Heart right ventricle (tissue), 16 donors: ENCODE measurements at regions not wholly inside any gene's neighbourhood (a gene's known extent, or its start where the extent isn't known, plus 50 kb on each side); places are given as distances from the start of the nearest gene placed in this dataset.

Source experiments
- ATAC-seq, 8 donors: fragments of 200-7000 bp; cut with Tn5 transposase; one replicate each; pipeline ENCODE4 v1.9.1; 2020; ENCODE audit warnings: mild to moderate bottlenecking in 8 of 8, moderate library complexity in 8 of 8, moderate number of reproducible peaks in 1 of 8
- DNase-seq, 2 donors: peaks; one replicate each; pipeline ENCODE4 v3.0.0-alpha.2; 2020
- H3K27ac ChIP-seq, 10 donors: fragments of 200-600 bp; sonication (generic) in 2 of 10; one replicate each; pipeline versions ENCODE4 v1.5.0 to v1.8.0; 2020 to 2022; ENCODE audit warnings: mild to moderate bottlenecking in 3 of 10
- H3K27me3 ChIP-seq, 7 donors: fragments of 200-600 bp; one replicate each; pipeline ENCODE4 v1.8.0; 2021 to 2022; ENCODE audit warnings: mild to moderate bottlenecking in 2 of 7
- H3K36me3 ChIP-seq, 9 donors: fragments of 200-600 bp; sonication (generic) in 1 of 9; one replicate each; pipeline versions ENCODE4 v1.5.0 to v1.8.0; 2020 to 2022; ENCODE audit warnings: mild to moderate bottlenecking in 2 of 9
- H3K4me1 ChIP-seq, 9 donors: fragments of 200-600 bp; sonication (generic) in 1 of 9; one replicate each; pipeline versions ENCODE4 v1.5.0 to v1.8.0; 2020 to 2022; ENCODE audit warnings: mild to moderate bottlenecking in 4 of 9
- H3K4me3 ChIP-seq, 10 donors: fragments of 200-600 bp; sonication (generic) in 2 of 10; one replicate each; pipeline versions ENCODE4 v1.5.0 to v1.8.0; 2020 to 2022; ENCODE audit warnings: mild to moderate bottlenecking in 7 of 10, moderate library complexity in 2 of 10
- H3K9me3 ChIP-seq, 11 donors: fragments of 200-600 bp in 10 of 11; sonication (generic) in 2 of 11; one replicate each; pipeline versions ENCODE4 v1.5.0 to v1.8.0; 2013 to 2022; ENCODE audit warnings: mild to moderate bottlenecking in 2 of 11, control low read depth in 1 of 11, moderate library complexity in 1 of 11
- WGBS, 2 donors: extraction: QIAGEN DNeasy Blood & Tissue Kit; methylation state at CpG; one replicate each; pipeline ENCODE4 v1.1.7; 2013; ENCODE audit warnings: inconsistent platforms in 1 of 2; 5-methylcytosine and 5-hydroxymethylcytosine counted together
- intact Hi-C, 10 donors: fragments of 100-400 bp; cut with DNase I; formaldehyde crosslinking; loops; one replicate each; pipeline versions ENCODE4 v1.11.1 to v1.14.2; 2022
- TF ChIP-seq, protein P1 (sequence below), 9 donors: fragments of 200-600 bp; sonication (generic) in 2 of 9; IDR thresholded peaks; one replicate each; pipeline versions ENCODE4 v1.5.0 to v1.8.0; 2021 to 2022; ENCODE audit warnings: antibody characterized with exemption in 9 of 9, mild to moderate bottlenecking in 5 of 9, moderate library complexity in 1 of 9
- donor health status: Arrhythmogenic right ventricular cardiomyopathy.
- donor health status: ischemic (EF 13 %, LVEDD 7.1; RV severe dilation, severe dysfunction).
- donor health status: healthy with polysubstance abuse.
- donor health status: DM: no; HTN: yes; CAD: no.
- donor health status: DM: no; HTN: no; CAD: no.
- donor health status: ischemic (EF 25% LVEDD 6.9; RV normal size, moderate dysfunction).
- donor health status: ischemic (EF 25% LVEDD 5.7; RV mildly dilated, moderate dysfunction).
- donor health status: healthy.
- donor health status: DM: yes; HTN: yes; CAD: no.
- donor health status: Ischemic cardiomyopathy.
- donor health status: ischemic (EF 35%, LVEDD 5.7; RV mildly dilated, moderate dysfunction).
- donor health status: nonischemic (EF 11% LVEDD 7.7; RV severe dilation, severe dysfunction).
- donor health status: DM: yes; HTN: yes; CAD: no.
- donor health status: PGD.
- donor health status: ischemic (EF 29% LVEDD 5.4; RV normal size, mild dysfunction).
- donor health status: nonischemic (EF 23%, LVEDD 6.1; RV moderate dilation, normal function).

DNA sequence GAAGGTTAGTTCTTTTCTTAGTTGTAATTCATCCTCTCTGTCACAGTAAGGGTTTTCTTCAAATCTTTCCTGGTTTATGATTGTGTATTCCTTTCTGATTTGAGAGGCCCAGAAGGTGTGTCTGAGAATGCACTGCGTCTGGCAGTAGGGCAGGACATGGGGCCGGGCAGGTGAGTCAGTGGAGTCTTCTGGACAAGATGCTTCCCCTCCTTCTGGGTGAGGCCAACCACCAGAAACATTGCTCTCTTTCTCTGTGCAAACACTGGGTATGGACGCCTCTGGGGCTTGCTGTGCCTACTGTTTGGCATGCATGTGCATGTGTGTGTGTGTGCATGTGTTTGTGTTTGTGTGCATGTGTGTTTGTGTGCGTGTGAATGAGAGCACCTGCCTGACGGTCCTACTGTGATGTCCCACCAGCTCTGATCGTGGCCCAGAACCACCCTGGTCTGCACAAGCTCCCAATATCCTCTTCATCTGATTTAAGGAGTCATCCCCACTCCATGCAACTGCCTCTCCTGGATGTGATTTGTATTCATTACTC lies 93.2 kb upstream of the DLX2 start:
- DNase-seq (no peak), ATAC-seq (no peak)
- no peaks in the 10 kb centered on the region for H3K27me3 ChIP-seq
- 83 to 90% methylated on average over 6 of the region's 6 CpGs for WGBS, 2 donors
- peaks cover 0 to 63% (median 30%) of the 10 kb centered on the region in 11 donors for H3K9me3 ChIP-seq
- no peak overlapping the region for H3K27ac ChIP-seq
- TF ChIP-seq, protein P1, sequence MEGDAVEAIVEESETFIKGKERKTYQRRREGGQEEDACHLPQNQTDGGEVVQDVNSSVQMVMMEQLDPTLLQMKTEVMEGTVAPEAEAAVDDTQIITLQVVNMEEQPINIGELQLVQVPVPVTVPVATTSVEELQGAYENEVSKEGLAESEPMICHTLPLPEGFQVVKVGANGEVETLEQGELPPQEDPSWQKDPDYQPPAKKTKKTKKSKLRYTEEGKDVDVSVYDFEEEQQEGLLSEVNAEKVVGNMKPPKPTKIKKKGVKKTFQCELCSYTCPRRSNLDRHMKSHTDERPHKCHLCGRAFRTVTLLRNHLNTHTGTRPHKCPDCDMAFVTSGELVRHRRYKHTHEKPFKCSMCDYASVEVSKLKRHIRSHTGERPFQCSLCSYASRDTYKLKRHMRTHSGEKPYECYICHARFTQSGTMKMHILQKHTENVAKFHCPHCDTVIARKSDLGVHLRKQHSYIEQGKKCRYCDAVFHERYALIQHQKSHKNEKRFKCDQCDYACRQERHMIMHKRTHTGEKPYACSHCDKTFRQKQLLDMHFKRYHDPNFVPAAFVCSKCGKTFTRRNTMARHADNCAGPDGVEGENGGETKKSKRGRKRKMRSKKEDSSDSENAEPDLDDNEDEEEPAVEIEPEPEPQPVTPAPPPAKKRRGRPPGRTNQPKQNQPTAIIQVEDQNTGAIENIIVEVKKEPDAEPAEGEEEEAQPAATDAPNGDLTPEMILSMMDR (IDR thresholded peaks at IDR 0.05): no peak
- intact Hi-C loops: no loop called here
- no peaks in the 10 kb centered on the region for H3K36me3 ChIP-seq
- peaks cover 0 to 6% (median 0%) of the 10 kb centered on the region in 9 donors for H3K4me1 ChIP-seq
- H3K4me3 ChIP-seq: no peak overlapping the region

DNA sequence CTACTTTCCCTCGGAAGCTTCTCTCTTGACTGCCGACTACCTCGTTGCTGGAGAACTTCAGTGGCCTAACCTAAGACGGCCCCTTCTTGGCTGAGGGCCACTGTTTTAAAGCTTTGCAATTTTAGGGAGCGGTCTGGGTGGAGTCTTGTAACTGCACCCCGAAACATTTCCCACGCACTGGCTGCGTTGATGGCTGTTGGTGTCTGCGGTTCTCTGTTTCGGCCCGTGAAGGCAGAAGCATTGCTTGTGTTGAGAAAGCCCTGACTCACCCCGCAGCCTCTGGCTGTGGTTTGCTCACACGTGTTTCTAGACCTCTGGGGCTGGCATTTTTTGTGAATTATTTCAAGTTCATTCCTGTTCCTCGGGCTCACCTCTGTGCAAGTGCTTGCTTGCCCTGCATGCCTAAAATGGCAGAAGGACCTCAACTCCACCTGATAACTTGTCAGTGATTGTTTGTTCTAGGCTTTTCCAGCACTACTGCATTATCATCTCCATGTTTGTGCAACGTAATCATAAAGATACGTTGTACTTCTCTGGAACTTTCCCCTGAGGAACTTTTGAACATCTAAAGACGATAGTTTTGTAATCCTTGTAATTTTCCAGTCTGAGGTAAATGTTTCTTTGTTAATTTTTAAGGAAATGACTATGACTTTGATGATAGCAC lies 94.2 kb upstream of the DLX2 start:
- Histone ChIP-seq H3K4me3 (peak overlapping the region in 1 of 10 donors; percentile 7), H3K4me1 (peaks cover 0 to 6% (median 0%) of the 10 kb centered on the region in 9 donors), H3K27ac (no peak overlapping the region), H3K36me3 (no peaks in the 10 kb centered on the region), H3K9me3 (peaks cover 0 to 60% (median 30%) of the 10 kb centered on the region in 11 donors), H3K27me3 (no peaks in the 10 kb centered on the region)
- WGBS, 2 donors: 81 to 84% methylated on average over 17 of the region's 17 CpGs
- DNase-seq (no peak), ATAC-seq (no peak)
- intact Hi-C loops: no loop called here
- TF ChIP-seq, protein P1 (IDR thresholded peaks at IDR 0.05): no peak

DNA sequence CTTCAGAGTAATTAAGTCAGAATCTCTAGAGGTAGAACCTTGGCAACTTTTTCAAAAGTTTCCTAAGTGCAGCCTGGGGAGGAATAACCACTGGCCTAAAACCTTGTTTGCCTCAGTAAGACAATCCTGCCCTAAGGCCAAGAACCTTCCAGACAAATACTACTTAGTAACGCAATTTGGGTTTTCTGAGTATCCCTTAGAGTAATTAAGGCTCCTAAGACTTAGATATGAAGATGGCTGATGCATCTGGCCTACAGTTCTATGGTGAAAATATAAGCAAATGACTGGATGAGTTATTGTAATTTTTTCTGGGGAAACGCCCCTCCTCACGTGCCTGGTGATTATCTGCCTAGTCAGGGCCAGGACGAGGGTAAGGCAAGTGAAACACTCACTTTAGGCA lies 95.7 kb upstream of the DLX2 start:
- peaks cover 0 to 6% (median 0%) of the 10 kb centered on the region in 9 donors for H3K4me1 ChIP-seq
- peaks cover 0 to 53% (median 26%) of the 10 kb centered on the region in 11 donors for H3K9me3 ChIP-seq
- no peaks in the 10 kb centered on the region for H3K36me3 ChIP-seq
- WGBS, 2 donors: 81% methylated on average over 4 of the region's 4 CpGs
- no peaks in the 10 kb centered on the region for H3K27me3 ChIP-seq
- TF ChIP-seq, protein P1 (IDR thresholded peaks at IDR 0.05): no peak
- H3K4me3 ChIP-seq: no peak overlapping the region
- intact Hi-C loops: no loop called here
- no peak for DNase-seq
- ATAC-seq: no peak
- no peak overlapping the region for H3K27ac ChIP-seq

DNA sequence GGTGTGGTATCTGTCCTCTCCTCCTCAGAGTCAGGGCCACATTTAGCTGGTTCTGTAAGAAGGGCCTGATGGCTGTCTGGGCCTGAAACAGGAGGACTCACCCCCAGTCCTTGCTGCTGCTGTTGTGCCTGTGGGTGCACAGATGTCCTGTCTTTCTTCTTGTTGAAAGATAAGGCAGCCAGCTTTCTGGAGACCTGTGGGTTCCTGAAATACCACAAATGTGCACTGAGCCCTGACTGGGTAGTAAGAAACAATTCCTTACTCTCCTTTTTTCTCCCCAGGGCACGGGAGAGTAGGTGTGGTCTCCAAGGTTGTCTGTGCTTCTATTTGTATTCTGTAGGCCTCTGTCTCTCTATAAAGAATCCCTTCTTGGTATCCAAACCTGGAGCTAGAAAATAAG lies 96.2 kb upstream of the DLX2 start:
- intact Hi-C loops: no loop called here
- TF ChIP-seq, protein P1 (IDR thresholded peaks at IDR 0.05): no peak

More for the DNA sequence above, 96.2 kb upstream of the DLX2 start:
- ATAC-seq: no peak
- Histone ChIP-seq H3K27ac (no peak overlapping the region), H3K4me1 (peaks cover 0 to 6% (median 0%) of the 10 kb centered on the region in 9 donors), H3K4me3 (no peak overlapping the region), H3K36me3 (no peaks in the 10 kb centered on the region), H3K27me3 (no peaks in the 10 kb centered on the region), H3K9me3 (peaks cover 0 to 47% (median 20%) of the 10 kb centered on the region in 11 donors)
- WGBS, 2 donors: 81 to 83% methylated on average over 1 of the region's 1 CpG
- DNase-seq: no peak
